NOMO-1 (cell line): ENCODE measurements at regions not wholly inside any gene's neighbourhood (a gene's known extent, or its start where the extent isn't known, plus 50 kb on each side); places are given as distances from the start of the nearest gene placed in this dataset.

Source experiments
- DNase-seq, 2 experiments: peaks; one replicate each; lab custom pipeline; 2025; ENCODE audit not compliant: unreplicated experiment in 2 of 2; lab: John Stamatoyannopoulos, UW

DNA sequence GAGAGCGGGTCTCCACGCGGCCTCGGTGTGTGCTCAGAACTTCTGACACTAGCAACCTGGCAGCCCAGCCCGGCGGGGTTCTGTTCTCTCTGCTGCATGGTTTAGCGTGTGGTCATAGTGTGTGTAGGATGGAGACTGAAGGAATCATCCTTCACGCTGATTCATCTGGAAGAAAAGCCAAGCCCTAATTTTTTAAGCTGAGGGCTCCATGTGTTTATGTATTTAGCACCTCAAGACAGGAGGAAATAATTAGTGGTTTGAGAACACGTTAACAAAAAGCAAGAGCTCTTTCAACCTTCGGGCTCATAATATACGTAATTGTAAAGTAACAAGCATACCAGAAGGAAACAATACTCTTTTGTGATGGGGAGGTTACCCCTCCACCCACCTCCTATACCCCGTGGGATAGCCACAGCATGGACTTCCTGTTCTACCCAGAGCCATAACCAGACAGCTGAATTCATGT is 504.6 kb upstream of the MKI67 start:
- no peak for DNase-seq

DNA sequence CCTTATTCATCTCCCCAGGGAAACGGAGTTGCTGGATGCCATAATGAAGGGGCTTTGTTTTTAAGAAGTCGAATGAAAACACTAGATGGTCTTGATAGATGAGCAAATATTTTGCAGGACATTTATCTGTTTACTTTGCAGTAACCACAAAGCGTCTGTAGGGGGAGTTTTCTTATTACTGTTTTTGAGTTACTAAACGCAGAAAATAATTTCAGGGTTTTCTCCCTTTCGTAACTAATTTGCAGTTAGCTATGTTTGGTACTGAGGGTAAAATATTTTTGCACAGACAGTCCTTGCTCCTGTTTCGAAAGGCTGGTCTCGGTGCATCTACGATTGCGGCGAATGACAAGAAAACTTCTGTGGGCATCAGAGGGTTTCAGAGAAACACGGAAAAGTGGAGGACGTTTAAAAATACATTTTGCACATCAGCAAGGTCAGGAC is 505.6 kb upstream of the MKI67 start:
- DNase-seq, result peak in 1 of 2 experiments; percentile 11

GRCh38 chr10:128632694-128633093 is 506.5 kb upstream of the MKI67 start:
- no peak for DNase-seq

GRCh38 chr10:128633864-128634540 is 507.8 kb upstream of the MKI67 start:
- no peak for DNase-seq

DNA sequence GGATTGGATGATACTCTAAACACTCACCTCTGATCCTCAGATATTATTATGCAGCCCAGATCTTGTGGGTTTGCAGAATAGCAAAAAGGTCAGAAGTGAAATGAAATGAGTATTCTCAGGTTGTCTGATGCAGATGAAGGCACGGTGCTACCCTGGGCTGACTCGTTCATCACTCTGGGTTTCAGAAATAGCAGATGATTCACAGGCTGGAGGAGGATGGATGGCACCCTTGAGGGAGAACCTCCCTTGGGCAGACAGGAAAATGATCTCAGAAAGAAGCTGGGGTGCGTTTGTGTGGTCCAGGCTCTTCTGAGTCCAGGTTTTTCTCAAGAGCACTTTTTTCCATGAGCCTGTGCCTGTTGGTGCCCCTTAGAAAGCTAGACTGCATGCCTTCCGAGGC is 515.8 kb upstream of the MKI67 start:
- DNase-seq, result no peak

DNA sequence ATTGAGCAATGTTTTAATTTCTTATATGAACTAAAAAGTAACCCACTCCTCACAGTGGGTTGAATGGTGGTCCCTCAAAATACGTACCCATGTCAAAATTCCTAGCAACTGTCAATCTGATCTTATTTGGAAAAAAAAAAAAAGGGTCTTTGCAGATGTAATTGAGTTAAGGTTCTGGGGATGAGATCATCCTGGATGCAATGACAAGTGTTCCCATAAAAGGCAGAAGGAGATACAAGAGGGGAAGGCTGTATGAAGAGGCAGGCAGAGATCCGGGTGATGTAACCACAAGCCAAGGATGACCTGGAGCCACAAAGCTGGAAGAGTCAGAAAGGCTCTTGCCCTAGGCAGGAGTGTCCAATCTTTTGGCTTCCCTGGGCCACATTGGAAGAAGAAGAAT is 516.3 kb upstream of the MKI67 start:
- DNase-seq, result no peak

- DNase-seq, result no peak
Observed at GRCh38 chr10:128643658-128644057, 517.4 kb upstream of the MKI67 start.

- DNase-seq, result no peak
Observed at GRCh38 chr10:128645486-128645885, 519.3 kb upstream of the MKI67 start.

GRCh38 chr10:128646956-128647355 is 520.7 kb upstream of the MKI67 start:
- DNase-seq, result no peak

DNA sequence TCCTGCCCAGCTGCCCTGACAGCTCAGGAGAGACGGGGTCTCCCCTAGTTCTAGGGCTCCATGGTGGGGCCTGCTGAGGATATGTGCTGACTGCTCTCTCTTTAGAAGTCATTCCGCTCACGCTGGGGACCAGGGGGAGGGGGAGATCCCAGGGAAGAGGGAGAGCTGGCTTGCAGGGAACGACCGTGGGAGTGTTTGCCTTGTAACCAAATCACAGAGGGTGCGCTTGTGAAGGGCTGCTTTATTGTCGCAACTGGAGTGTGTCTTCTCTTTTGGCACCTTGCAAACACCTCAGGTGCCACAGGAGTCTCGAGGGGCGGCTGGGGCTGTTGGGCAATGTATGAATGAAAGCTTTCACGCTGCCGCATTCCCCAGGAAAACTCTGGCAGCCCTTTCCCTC is 531.3 kb upstream of the MKI67 start:
- DNase-seq, result no peak

GRCh38 chr10:128660726-128661125 is 534.5 kb upstream of the MKI67 start:
- DNase-seq, result no peak

- no peak for DNase-seq
Observed at GRCh38 chr10:128661404-128662197, 535.4 kb upstream of the MKI67 start.

GRCh38 chr10:128662520-128662919 is 536.3 kb upstream of the MKI67 start:
- DNase-seq, result no peak

GRCh38 chr10:128664729-128665128 is 538.5 kb upstream of the MKI67 start:
- DNase-seq, result peak in 1 of 2 experiments; percentile 4

DNA sequence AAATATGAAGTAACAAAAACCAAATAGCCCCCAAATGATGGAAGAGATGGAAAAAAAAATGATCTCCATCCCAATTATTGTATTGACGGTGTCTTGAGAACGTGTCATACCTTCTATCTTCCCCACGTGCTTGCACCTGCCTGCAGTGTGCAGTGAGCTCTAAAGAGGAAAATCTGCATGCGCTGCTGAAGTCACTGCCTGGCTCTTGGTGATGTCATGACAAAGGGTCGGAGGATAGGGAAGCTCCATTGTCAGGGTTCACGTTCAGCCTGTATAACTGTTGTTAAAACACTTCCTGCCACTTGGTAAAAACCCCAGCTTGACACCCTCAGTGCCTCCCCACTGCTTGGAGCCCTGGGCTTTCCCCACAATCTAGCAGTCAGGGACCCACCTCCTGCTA is 549.2 kb upstream of the MKI67 start:
- no peak for DNase-seq

DNA sequence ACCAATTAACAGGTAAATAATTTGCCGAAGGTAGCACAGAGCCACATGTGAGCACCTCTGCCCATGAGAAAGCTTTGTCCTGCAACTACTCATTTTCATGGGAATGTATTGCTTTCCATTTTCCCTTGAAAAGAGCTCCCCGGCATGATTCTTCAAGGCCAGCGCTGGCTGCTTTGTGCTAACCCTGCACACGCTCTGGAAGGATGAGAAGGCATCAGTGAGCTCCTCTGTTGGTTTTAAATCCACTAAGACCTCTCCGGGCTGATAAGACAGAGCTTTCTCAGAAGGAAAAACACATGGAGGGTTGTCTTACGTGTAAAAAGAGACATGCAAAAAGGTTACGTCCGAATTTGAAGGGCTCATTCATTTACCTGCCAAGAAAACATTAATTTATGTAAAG is 553.9 kb upstream of the MKI67 start:
- no peak for DNase-seq

DNA sequence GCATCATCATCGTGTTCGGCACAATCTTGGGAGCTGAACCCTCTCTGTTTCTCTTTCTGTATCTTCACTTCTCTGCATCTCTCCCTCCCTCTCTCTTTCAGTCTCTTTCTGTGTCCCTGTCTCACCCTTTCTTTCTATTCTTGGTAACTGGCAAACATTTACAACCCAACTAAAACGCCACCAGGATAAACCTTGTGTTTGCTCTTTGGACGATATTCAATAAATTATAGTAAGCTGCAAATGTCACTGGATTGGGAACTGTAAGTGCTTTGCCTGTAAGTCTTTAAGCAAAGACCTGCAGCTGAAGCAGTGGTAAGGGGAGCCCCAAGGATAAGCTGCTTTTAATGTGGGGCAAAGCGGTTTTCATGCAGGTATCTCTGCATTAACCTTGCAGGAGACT is 558.0 kb upstream of the MKI67 start:
- DNase-seq, result no peak

- DNase-seq, result no peak
Observed at GRCh38 chr10:128686630-128687278, 560.5 kb upstream of the MKI67 start.

DNA sequence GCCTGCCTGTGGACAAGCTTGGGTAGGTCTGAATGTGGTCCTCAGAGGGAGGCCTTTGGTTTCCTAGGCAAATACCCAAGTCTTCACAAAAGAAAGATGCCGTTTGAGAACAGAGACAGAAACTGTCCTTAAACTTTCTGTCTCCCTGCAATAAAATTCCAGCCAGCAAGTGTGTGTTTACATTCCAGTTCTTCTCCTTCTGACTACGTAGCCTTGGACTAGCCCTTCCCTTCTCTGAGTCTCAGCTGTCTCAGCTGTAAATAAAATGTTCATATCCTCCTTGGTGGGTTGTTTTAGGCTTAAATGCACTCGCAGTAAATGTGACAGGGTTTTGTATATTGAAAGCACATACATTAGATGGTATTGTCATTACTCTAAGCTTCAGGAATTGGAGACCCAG is 561.2 kb upstream of the MKI67 start:
- no peak for DNase-seq

- DNase-seq, result no peak
Observed at GRCh38 chr10:128687927-128688549, 561.8 kb upstream of the MKI67 start.

- no peak for DNase-seq
Observed at GRCh38 chr10:128689667-128690066, 563.4 kb upstream of the MKI67 start.
